Mesenchymal stem cell (in vitro differentiated cells and primary cell): ENCODE measurements at regions not wholly inside any gene's neighbourhood (a gene's known extent, or its start where the extent isn't known, plus 50 kb on each side); places are given as distances from the start of the nearest gene placed in this dataset.
A peak's percentile ranks its signal among the peaks of the same experiment; 100 is the strongest.

Experiments used
- DNase-seq: peaks from one replicate; pipeline ENCODE4 v3.0.0-alpha.2; 2013
- H2AFZ ChIP-seq: one replicate; pipeline ENCODE4 v1.6.1; 2013; ENCODE audit warnings: low read depth, mild to moderate bottlenecking, control low read depth, inconsistent platforms, low read length, moderate library complexity
- H2AK5ac ChIP-seq: 2 replicates; pipeline ENCODE4 v1.6.1; 2013; ENCODE audit warnings: low read length, moderate library complexity, mild to moderate bottlenecking, inconsistent platforms; ENCODE audit not compliant: severe bottlenecking
- H2BK120ac ChIP-seq: one replicate; pipeline ENCODE4 v1.6.1; 2013; ENCODE audit warnings: low read depth, mild to moderate bottlenecking, inconsistent platforms, low read length, moderate library complexity
- H2BK12ac ChIP-seq, 2 experiments: one replicate each; pipeline ENCODE4 v1.6.1; 2013; ENCODE audit warnings: inconsistent platforms in 2 of 2, low read length in 2 of 2, mild to moderate bottlenecking in 2 of 2, moderate library complexity in 2 of 2, control low read depth in 1 of 2
- H2BK15ac ChIP-seq: one replicate; pipeline ENCODE4 v1.6.1; 2013; ENCODE audit warnings: mild to moderate bottlenecking, low read depth, inconsistent platforms; ENCODE audit not compliant: poor library complexity, severe bottlenecking
- H2BK5ac ChIP-seq: 2 replicates; pipeline ENCODE4 v1.6.1; 2013; ENCODE audit warnings: low read depth, mild to moderate bottlenecking, low read length, control low read depth, inconsistent platforms; ENCODE audit not compliant: poor library complexity, severe bottlenecking
- H3K14ac ChIP-seq, 2 experiments: one replicate each; pipeline ENCODE4 v1.6.1; 2013; ENCODE audit warnings: inconsistent platforms in 2 of 2, low read length in 2 of 2, control low read depth in 1 of 2, mild to moderate bottlenecking in 1 of 2, moderate library complexity in 1 of 2
- H3K18ac ChIP-seq, 2 experiments: one replicate each; pipeline ENCODE4 v1.6.1; 2013; ENCODE audit warnings: inconsistent platforms in 2 of 2, low read length in 2 of 2, control low read depth in 1 of 2, low read depth in 1 of 2, mild to moderate bottlenecking in 1 of 2
- H3K23ac ChIP-seq, 2 experiments: one replicate each; pipeline ENCODE4 v1.6.1; 2013; ENCODE audit warnings: inconsistent platforms in 2 of 2, low read length in 2 of 2, mild to moderate bottlenecking in 2 of 2, moderate library complexity in 2 of 2, control low read depth in 1 of 2
- H3K27ac ChIP-seq: 2 replicates; pipeline ENCODE4 v1.5.1; 2013; ENCODE audit warnings: mild to moderate bottlenecking, moderate library complexity, low read length, control low read depth, inconsistent platforms; ENCODE audit not compliant: poor library complexity, severe bottlenecking
- H3K27me3 ChIP-seq, 2 experiments: 2 replicates each; pipeline versions ENCODE4 v1.6.1 to v1.7.0; 2013; ENCODE audit warnings: low read length in 2 of 2, mild to moderate bottlenecking in 2 of 2, moderate library complexity in 2 of 2, control low read depth in 1 of 2, inconsistent platforms in 1 of 2; ENCODE audit not compliant: control insufficient read depth in 1 of 2, insufficient read depth in 1 of 2
- H3K36me3 ChIP-seq, 2 experiments: 2 replicates each; pipeline versions ENCODE4 v1.6.1 to v1.7.0; 2013; ENCODE audit warnings: low read length in 2 of 2, control low read depth in 1 of 2, inconsistent platforms in 1 of 2, low read depth in 1 of 2, mild to moderate bottlenecking in 1 of 2; ENCODE audit not compliant: insufficient read depth in 2 of 2, control insufficient read depth in 1 of 2
- H3K4ac ChIP-seq, 2 experiments: one replicate each; pipeline ENCODE4 v1.6.1; 2013; ENCODE audit warnings: inconsistent platforms in 2 of 2, low read length in 2 of 2, mild to moderate bottlenecking in 2 of 2, moderate library complexity in 2 of 2, control low read depth in 1 of 2, low read depth in 1 of 2
- H3K4me1 ChIP-seq: 2 replicates; pipeline ENCODE4 v1.6.1; 2013; ENCODE audit warnings: low read depth, low read length, control low read depth; ENCODE audit not compliant: control insufficient read depth, insufficient read depth
- H3K4me2 ChIP-seq: 2 replicates; pipeline ENCODE4 v1.6.1; 2013; ENCODE audit warnings: low read length, mild to moderate bottlenecking, inconsistent platforms; ENCODE audit not compliant: poor library complexity, severe bottlenecking
- H3K4me3 ChIP-seq, 2 experiments: 2 replicates each; pipeline versions ENCODE4 v1.5.1 to v1.7.0; 2013; ENCODE audit warnings: low read length in 2 of 2, mild to moderate bottlenecking in 2 of 2, control low read depth in 1 of 2, low read depth in 1 of 2; ENCODE audit not compliant: insufficient read depth in 1 of 2
- H3K79me1 ChIP-seq: replicated peaks from 2 replicates; pipeline ENCODE4 v1.6.1; 2013; ENCODE audit warnings: mild to moderate bottlenecking, control low read depth, low read length, inconsistent platforms; ENCODE audit not compliant: poor library complexity, severe bottlenecking
- H3K9ac ChIP-seq: 2 replicates; pipeline ENCODE4 v1.7.0; 2013; ENCODE audit warnings: mild to moderate bottlenecking, low read length, moderate library complexity
- H3K9me3 ChIP-seq: 2 replicates; pipeline ENCODE4 v1.7.0; 2013; ENCODE audit warnings: mild to moderate bottlenecking, low read length; ENCODE audit not compliant: control insufficient read depth
- H4K8ac ChIP-seq: one replicate; pipeline ENCODE4 v1.6.1; 2013; ENCODE audit warnings: inconsistent platforms, mild to moderate bottlenecking, low read length, moderate library complexity
- H4K91ac ChIP-seq: one replicate; pipeline ENCODE4 v1.6.1; 2013; ENCODE audit warnings: mild to moderate bottlenecking, low read length, inconsistent platforms
- WGBS: methylation state at CpG from one replicate; pipeline ENCODE4 v1.1.7; 2013; ENCODE audit warnings: mixed read lengths; 5-methylcytosine and 5-hydroxymethylcytosine counted together

- no peak overlapping the region for H3K4me3 ChIP-seq
- no peaks in the 10 kb centered on the region for H3K79me1 ChIP-seq
- no peak overlapping the region for H3K4me2 ChIP-seq
- no peak overlapping the region for H2BK12ac ChIP-seq
- no peak overlapping the region for H3K14ac ChIP-seq
- H4K8ac ChIP-seq = no peak overlapping the region
- no peak overlapping the region for H3K23ac ChIP-seq
- H2AK5ac ChIP-seq = no peak overlapping the region
- no peak overlapping the region for H3K4ac ChIP-seq
- H3K27ac ChIP-seq = no peak overlapping the region
- no peaks in the 10 kb centered on the region for H3K27me3 ChIP-seq
- WGBS = 83% methylated on average over 4 of the region's 4 CpGs
- H3K4me1 ChIP-seq = no peaks in the 10 kb centered on the region
- no peak overlapping the region for H2BK15ac ChIP-seq
- DNase-seq = no peak
- no peak overlapping the region for H4K91ac ChIP-seq
- H3K9me3 ChIP-seq = no peaks in the 10 kb centered on the region
- no peak overlapping the region for H2AFZ ChIP-seq
- no peak overlapping the region for H3K18ac ChIP-seq
- no peaks in the 10 kb centered on the region for H3K36me3 ChIP-seq
- H2BK120ac ChIP-seq = no peak overlapping the region
- no peak overlapping the region for H2BK5ac ChIP-seq
- H3K9ac ChIP-seq = no peak overlapping the region
Measured at GRCh38 chr10:10437886-10438285, 579.8 kb upstream of the CELF2 start.

- H3K23ac ChIP-seq = no peak overlapping the region
- no peak overlapping the region for H3K4ac ChIP-seq
- H3K4me1 ChIP-seq = no peaks in the 10 kb centered on the region
- H3K79me1 ChIP-seq = no peaks in the 10 kb centered on the region
- H3K9me3 ChIP-seq = no peaks in the 10 kb centered on the region
- no peak overlapping the region for H3K9ac ChIP-seq
- no peaks in the 10 kb centered on the region for H3K36me3 ChIP-seq
- WGBS = 76% methylated on average over 1 of the region's 1 CpG
- H2BK15ac ChIP-seq = no peak overlapping the region
- H3K27ac ChIP-seq = no peak overlapping the region
- H3K18ac ChIP-seq = no peak overlapping the region
- H4K91ac ChIP-seq = no peak overlapping the region
- H3K4me3 ChIP-seq = no peak overlapping the region
- H2BK120ac ChIP-seq = no peak overlapping the region
- H3K27me3 ChIP-seq = no peaks in the 10 kb centered on the region
- no peak overlapping the region for H3K4me2 ChIP-seq
- no peak overlapping the region for H3K14ac ChIP-seq
- H4K8ac ChIP-seq = no peak overlapping the region
- H2BK12ac ChIP-seq = no peak overlapping the region
- H2BK5ac ChIP-seq = no peak overlapping the region
- no peak overlapping the region for H2AK5ac ChIP-seq
- no peak overlapping the region for H2AFZ ChIP-seq
- no peak for DNase-seq
Measured at GRCh38 chr10:10438335-10439100, 579.2 kb upstream of the CELF2 start.

- Histone ChIP-seq H2BK5ac (no peak overlapping the region), H3K14ac (no peak overlapping the region), H3K27me3 (no peaks in the 10 kb centered on the region), H3K18ac (no peak overlapping the region), H2AFZ (no peak overlapping the region), H3K27ac (no peak overlapping the region), H4K8ac (no peak overlapping the region), H3K4me1 (no peaks in the 10 kb centered on the region), H2BK120ac (no peak overlapping the region), H3K4me3 (no peak overlapping the region), H3K4me2 (no peak overlapping the region), H2AK5ac (no peak overlapping the region), H2BK12ac (no peak overlapping the region), H3K23ac (no peak overlapping the region), H3K79me1 (no peaks in the 10 kb centered on the region), H4K91ac (no peak overlapping the region), H2BK15ac (no peak overlapping the region), H3K4ac (no peak overlapping the region), H3K9me3 (peaks cover 16% of the 10 kb centered on the region), H3K9ac (no peak overlapping the region), H3K36me3 (no peaks in the 10 kb centered on the region)
- WGBS = 100% methylated on average over 1 of the region's 2 CpGs
- DNase-seq = no peak
Measured at GRCh38 chr10:10456856-10457255, 560.8 kb upstream of the CELF2 start.

GRCh38 chr10:10460451-10460850 is 557.2 kb upstream of the CELF2 start:
- Histone ChIP-seq H3K9me3 (no peaks in the 10 kb centered on the region), H2BK120ac (no peak overlapping the region), H3K4ac (no peak overlapping the region), H4K91ac (no peak overlapping the region), H3K14ac (no peak overlapping the region), H3K4me1 (no peaks in the 10 kb centered on the region), H2BK15ac (no peak overlapping the region), H2AK5ac (no peak overlapping the region), H2BK12ac (no peak overlapping the region), H3K9ac (no peak overlapping the region), H2AFZ (no peak overlapping the region), H3K27ac (no peak overlapping the region), H2BK5ac (no peak overlapping the region), H3K23ac (no peak overlapping the region), H3K4me3 (no peak overlapping the region), H3K4me2 (no peak overlapping the region), H3K79me1 (no peaks in the 10 kb centered on the region), H4K8ac (no peak overlapping the region), H3K18ac (no peak overlapping the region), H3K36me3 (no peaks in the 10 kb centered on the region), H3K27me3 (no peaks in the 10 kb centered on the region)
- DNase-seq = peak; percentile 71
- WGBS = 17% methylated on average over 1 of the region's 1 CpG
